ENCODE measurements at regions not wholly inside any gene's neighbourhood (a gene's known extent, or its start where the extent isn't known, plus 50 kb on each side); places are given as distances from the start of the nearest gene placed in this dataset.

- H3K4me1 ChIP-seq (ENCODE audit: control extremely low read depth in 1 of 4, control insufficient read depth in 4 of 4, insufficient read depth in 4 of 4, low read length in 3 of 4), result no peaks in the 10 kb centered on the region
- no peak for DNase-seq
- H3K27ac ChIP-seq (ENCODE audit: insufficient read depth in 1 of 2, low read depth in 1 of 2, low read length in 2 of 2, poor library complexity in 1 of 2, severe bottlenecking in 2 of 2), result no peak overlapping the region
- POLR2A ChIA-PET, result no interaction called here
- WGBS (ENCODE audit: insufficient coverage), result 98% methylated on average over 9 of the region's 9 CpGs
- H3K27me3 ChIP-seq (replicated peaks in 2 of 5; ENCODE audit: control insufficient read depth in 4 of 5, insufficient read depth in 5 of 5, low read length in 4 of 5), result no peaks in the 10 kb centered on the region
- no peaks in the 10 kb centered on the region for H3K9me3 ChIP-seq (ENCODE audit: control extremely low read depth in 1 of 5, control insufficient read depth in 4 of 5, insufficient read depth in 2 of 5, low read depth in 1 of 5, low read length in 4 of 5)
- H3K4me3 ChIP-seq (ENCODE audit: control insufficient read depth in 1 of 7, extremely low read depth in 1 of 7, insufficient read depth in 4 of 7, low read depth in 2 of 7, low read length in 6 of 7), result no peak overlapping the region
- CTCF ChIA-PET, result interaction anchor here (0.9 to 1.7 kb wide), 9 partner anchors 9 to 221 kb away, joined by 3 to 7 read pairs (median 3); no protein-coding TSS in a partner anchor
- H3K36me3 ChIP-seq (ENCODE audit: control insufficient read depth in 4 of 4, insufficient read depth in 4 of 4, low read length in 3 of 4), result no peaks in the 10 kb centered on the region
These were observed 110.8 kb upstream of the C1QTNF9B start for GRCh38 chr13:24007979-24008620.

GRCh38 chr13:24008679-24009078, 111.4 kb upstream of the C1QTNF9B start:
- H3K27me3 ChIP-seq (replicated peaks in 2 of 5; ENCODE audit: control insufficient read depth in 4 of 5, insufficient read depth in 5 of 5, low read length in 4 of 5), result no peaks in the 10 kb centered on the region
- H3K27ac ChIP-seq (ENCODE audit: insufficient read depth in 1 of 2, low read depth in 1 of 2, low read length in 2 of 2, poor library complexity in 1 of 2, severe bottlenecking in 2 of 2), result no peak overlapping the region
- H3K4me1 ChIP-seq (ENCODE audit: control extremely low read depth in 1 of 4, control insufficient read depth in 4 of 4, insufficient read depth in 4 of 4, low read length in 3 of 4), result no peaks in the 10 kb centered on the region
- CTCF ChIA-PET, result interaction anchor here (0.9 to 1.7 kb wide), 6 partner anchors 11 to 220 kb away, joined by 3 to 7 read pairs (median 3); no protein-coding TSS in a partner anchor
- POLR2A ChIA-PET, result no interaction called here
- no peaks in the 10 kb centered on the region for H3K9me3 ChIP-seq (ENCODE audit: control extremely low read depth in 1 of 5, control insufficient read depth in 4 of 5, insufficient read depth in 2 of 5, low read depth in 1 of 5, low read length in 4 of 5)
- H3K36me3 ChIP-seq (ENCODE audit: control insufficient read depth in 4 of 4, insufficient read depth in 4 of 4, low read length in 3 of 4), result no peaks in the 10 kb centered on the region
- WGBS (ENCODE audit: insufficient coverage), result 100% methylated on average over 3 of the region's 3 CpGs
- H3K4me3 ChIP-seq (ENCODE audit: control insufficient read depth in 1 of 7, extremely low read depth in 1 of 7, insufficient read depth in 4 of 7, low read depth in 2 of 7, low read length in 6 of 7), result no peak overlapping the region
- no peak for DNase-seq

GRCh38 chr13:24011266-24011665, 114.0 kb upstream of the C1QTNF9B start:
- ChIA-PET POLR2A (no interaction called here), CTCF (no interaction called here)
- 96% methylated on average over 6 of the region's 7 CpGs for WGBS (ENCODE audit: insufficient coverage)
- Histone ChIP-seq H3K4me1 (ENCODE audit: control extremely low read depth in 1 of 4, control insufficient read depth in 4 of 4, insufficient read depth in 4 of 4, low read length in 3 of 4) (no peaks in the 10 kb centered on the region), H3K36me3 (ENCODE audit: control insufficient read depth in 4 of 4, insufficient read depth in 4 of 4, low read length in 3 of 4) (no peaks in the 10 kb centered on the region), H3K9me3 (ENCODE audit: control extremely low read depth in 1 of 5, control insufficient read depth in 4 of 5, insufficient read depth in 2 of 5, low read depth in 1 of 5, low read length in 4 of 5) (no peaks in the 10 kb centered on the region), H3K4me3 (ENCODE audit: control insufficient read depth in 1 of 7, extremely low read depth in 1 of 7, insufficient read depth in 4 of 7, low read depth in 2 of 7, low read length in 6 of 7) (no peak overlapping the region), H3K27me3 (replicated peaks in 2 of 5; ENCODE audit: control insufficient read depth in 4 of 5, insufficient read depth in 5 of 5, low read length in 4 of 5) (no peaks in the 10 kb centered on the region), H3K27ac (ENCODE audit: insufficient read depth in 1 of 2, low read depth in 1 of 2, low read length in 2 of 2, poor library complexity in 1 of 2, severe bottlenecking in 2 of 2) (no peak overlapping the region)
- DNase-seq, result no peak

DNA sequence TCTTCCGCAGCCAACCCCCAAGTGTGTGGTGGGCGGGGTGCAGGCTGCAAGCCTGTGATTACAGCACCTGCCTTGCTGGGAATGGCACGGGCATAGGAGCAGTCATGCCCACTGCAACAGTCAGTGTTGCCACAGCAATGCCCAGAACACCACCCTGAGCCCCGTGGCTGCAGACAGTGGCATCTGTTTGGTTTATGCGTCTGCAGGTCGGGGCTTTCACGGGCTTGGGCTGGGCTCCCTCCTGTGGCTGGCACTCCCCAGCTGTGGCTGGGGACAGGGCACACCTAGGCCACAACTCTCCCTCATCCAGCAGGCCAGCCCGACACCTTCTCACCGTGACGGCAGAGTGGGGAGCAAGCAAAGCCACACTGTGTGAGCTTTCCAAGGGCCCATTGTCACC, 115.3 kb upstream of the C1QTNF9B start:
- Histone ChIP-seq H3K27me3 (replicated peaks in 2 of 5; ENCODE audit: control insufficient read depth in 4 of 5, insufficient read depth in 5 of 5, low read length in 4 of 5) (no peaks in the 10 kb centered on the region), H3K9me3 (ENCODE audit: control extremely low read depth in 1 of 5, control insufficient read depth in 4 of 5, insufficient read depth in 2 of 5, low read depth in 1 of 5, low read length in 4 of 5) (no peaks in the 10 kb centered on the region), H3K36me3 (ENCODE audit: control insufficient read depth in 4 of 4, insufficient read depth in 4 of 4, low read length in 3 of 4) (no peaks in the 10 kb centered on the region), H3K4me1 (ENCODE audit: control extremely low read depth in 1 of 4, control insufficient read depth in 4 of 4, insufficient read depth in 4 of 4, low read length in 3 of 4) (no peaks in the 10 kb centered on the region), H3K27ac (ENCODE audit: insufficient read depth in 1 of 2, low read depth in 1 of 2, low read length in 2 of 2, poor library complexity in 1 of 2, severe bottlenecking in 2 of 2) (no peak overlapping the region), H3K4me3 (ENCODE audit: control insufficient read depth in 1 of 7, extremely low read depth in 1 of 7, insufficient read depth in 4 of 7, low read depth in 2 of 7, low read length in 6 of 7) (no peak overlapping the region)
- DNase-seq, result no peak
- WGBS (ENCODE audit: insufficient coverage), result 94% methylated on average over 10 of the region's 10 CpGs
- CTCF ChIA-PET, result interaction anchor here (1.3 to 1.5 kb wide), 2 partner anchors 207 to 216 kb away, joined by 3 to 6 read pairs; no protein-coding TSS in a partner anchor
- POLR2A ChIA-PET, result no interaction called here

- no peak overlapping the region for H3K27ac ChIP-seq (ENCODE audit: insufficient read depth in 1 of 2, low read depth in 1 of 2, low read length in 2 of 2, poor library complexity in 1 of 2, severe bottlenecking in 2 of 2)
- 94% methylated on average over 5 of the region's 6 CpGs for WGBS (ENCODE audit: insufficient coverage)
- no peaks in the 10 kb centered on the region for H3K4me1 ChIP-seq (ENCODE audit: control extremely low read depth in 1 of 4, control insufficient read depth in 4 of 4, insufficient read depth in 4 of 4, low read length in 3 of 4)
- DNase-seq, result no peak
- no peaks in the 10 kb centered on the region for H3K27me3 ChIP-seq (replicated peaks in 2 of 5; ENCODE audit: control insufficient read depth in 4 of 5, insufficient read depth in 5 of 5, low read length in 4 of 5)
- no peaks in the 10 kb centered on the region for H3K9me3 ChIP-seq (ENCODE audit: control extremely low read depth in 1 of 5, control insufficient read depth in 4 of 5, insufficient read depth in 2 of 5, low read depth in 1 of 5, low read length in 4 of 5)
- POLR2A ChIA-PET, result no interaction called here
- no peaks in the 10 kb centered on the region for H3K36me3 ChIP-seq (ENCODE audit: control insufficient read depth in 4 of 4, insufficient read depth in 4 of 4, low read length in 3 of 4)
- no peak overlapping the region for H3K4me3 ChIP-seq (ENCODE audit: control insufficient read depth in 1 of 7, extremely low read depth in 1 of 7, insufficient read depth in 4 of 7, low read depth in 2 of 7, low read length in 6 of 7)
- CTCF ChIA-PET, result interaction anchor here (0.7 to 1.5 kb wide), 4 partner anchors 21 to 215 kb away, joined by 3 to 6 read pairs (median 4); no protein-coding TSS in a partner anchor
These were observed 115.9 kb upstream of the C1QTNF9B start for GRCh38 chr13:24013189-24013588.

GRCh38 chr13:24016046-24016445, 118.7 kb upstream of the C1QTNF9B start:
- Histone ChIP-seq H3K4me1 (ENCODE audit: control extremely low read depth in 1 of 4, control insufficient read depth in 4 of 4, insufficient read depth in 4 of 4, low read length in 3 of 4) (no peaks in the 10 kb centered on the region), H3K9me3 (ENCODE audit: control extremely low read depth in 1 of 5, control insufficient read depth in 4 of 5, insufficient read depth in 2 of 5, low read depth in 1 of 5, low read length in 4 of 5) (no peaks in the 10 kb centered on the region), H3K36me3 (ENCODE audit: control insufficient read depth in 4 of 4, insufficient read depth in 4 of 4, low read length in 3 of 4) (no peaks in the 10 kb centered on the region), H3K27ac (ENCODE audit: insufficient read depth in 1 of 2, low read depth in 1 of 2, low read length in 2 of 2, poor library complexity in 1 of 2, severe bottlenecking in 2 of 2) (no peak overlapping the region), H3K27me3 (replicated peaks in 2 of 5; ENCODE audit: control insufficient read depth in 4 of 5, insufficient read depth in 5 of 5, low read length in 4 of 5) (no peaks in the 10 kb centered on the region), H3K4me3 (ENCODE audit: control insufficient read depth in 1 of 7, extremely low read depth in 1 of 7, insufficient read depth in 4 of 7, low read depth in 2 of 7, low read length in 6 of 7) (no peak overlapping the region)
- no peak for DNase-seq
- ChIA-PET POLR2A (no interaction called here), CTCF (interaction anchor here (2.2 to 8.0 kb wide), 2 partner anchors 201 to 215 kb away, joined by 10 to 132 read pairs; no protein-coding TSS in a partner anchor)
- WGBS (ENCODE audit: insufficient coverage), result 94% methylated on average over 7 of the region's 8 CpGs

- Histone ChIP-seq H3K36me3 (ENCODE audit: control insufficient read depth in 4 of 4, insufficient read depth in 4 of 4, low read length in 3 of 4) (no peaks in the 10 kb centered on the region), H3K27ac (ENCODE audit: insufficient read depth in 1 of 2, low read depth in 1 of 2, low read length in 2 of 2, poor library complexity in 1 of 2, severe bottlenecking in 2 of 2) (no peak overlapping the region), H3K9me3 (ENCODE audit: control extremely low read depth in 1 of 5, control insufficient read depth in 4 of 5, insufficient read depth in 2 of 5, low read depth in 1 of 5, low read length in 4 of 5) (no peaks in the 10 kb centered on the region), H3K4me3 (ENCODE audit: control insufficient read depth in 1 of 7, extremely low read depth in 1 of 7, insufficient read depth in 4 of 7, low read depth in 2 of 7, low read length in 6 of 7) (no peak overlapping the region), H3K27me3 (replicated peaks in 2 of 5; ENCODE audit: control insufficient read depth in 4 of 5, insufficient read depth in 5 of 5, low read length in 4 of 5) (no peaks in the 10 kb centered on the region), H3K4me1 (ENCODE audit: control extremely low read depth in 1 of 4, control insufficient read depth in 4 of 4, insufficient read depth in 4 of 4, low read length in 3 of 4) (peaks cover 0 to 2% (median 0%) of the 10 kb centered on the region in 4 experiments)
- ChIA-PET POLR2A (interaction anchor here (0.7 kb wide), 1 partner anchor 195 kb away, joined by 3 read pairs; no protein-coding TSS in a partner anchor), CTCF (interaction anchor here (1.4 to 8.0 kb wide), 5 partner anchors 14 to 203 kb away, joined by 3 to 132 read pairs (median 37); no protein-coding TSS in a partner anchor)
- DNase-seq, result no peak
These were observed 125.3 kb upstream of the C1QTNF9B start for GRCh38 chr13:24022568-24022967.
